GM21447 (cell line): ENCODE measurements at regions not wholly inside any gene's neighbourhood (a gene's known extent, or its start where the extent isn't known, plus 50 kb on each side); places are given as distances from the start of the nearest gene placed in this dataset.
"Not testable (repeated sequence)": the region's sequence is repeated elsewhere in the genome, so short reads cannot be mapped to it uniquely, and the experiment has no call there.

ENCODE experiments used
- ATAC-seq: cut with Tn5 transposase; IDR thresholded peaks from one replicate; pipeline ENCODE4 v1.9.1; 2021; ENCODE audit not compliant: unreplicated experiment

GRCh38 chr10:4243651-4244050 is 458.6 kb upstream of the KLF6 start:
- no peak for ATAC-seq

- no peak for ATAC-seq
These were observed 458.2 kb upstream of the KLF6 start for GRCh38 chr10:4243169-4243568.

- no peak for ATAC-seq
These were observed 457.6 kb upstream of the KLF6 start for GRCh38 chr10:4242561-4243035.

- ATAC-seq: no peak
These were observed 456.8 kb upstream of the KLF6 start for GRCh38 chr10:4241724-4242345.

- no peak for ATAC-seq
These were observed 455.7 kb upstream of the KLF6 start for GRCh38 chr10:4240608-4241197.

- no peak for ATAC-seq
These were observed 454.2 kb upstream of the KLF6 start for GRCh38 chr10:4239186-4239585.

GRCh38 chr10:4236905-4237304 is 451.9 kb upstream of the KLF6 start:
- not testable (repeated sequence) for ATAC-seq

GRCh38 chr10:4234661-4235060 is 449.7 kb upstream of the KLF6 start:
- ATAC-seq: no peak

- no peak for ATAC-seq
These were observed 446.4 kb upstream of the KLF6 start for GRCh38 chr10:4231439-4231838.

- no peak for ATAC-seq
These were observed 445.0 kb upstream of the KLF6 start for GRCh38 chr10:4230036-4230435.

- no peak for ATAC-seq
These were observed 444.1 kb upstream of the KLF6 start for GRCh38 chr10:4229106-4229505.

- ATAC-seq: no peak
These were observed 442.6 kb upstream of the KLF6 start for GRCh38 chr10:4227586-4227985.

GRCh38 chr10:4226941-4227540 is 442.0 kb upstream of the KLF6 start:
- no peak for ATAC-seq

GRCh38 chr10:4224178-4224577 is 439.2 kb upstream of the KLF6 start:
- no peak for ATAC-seq

GRCh38 chr10:4221310-4221709 is 436.3 kb upstream of the KLF6 start:
- ATAC-seq: not testable (repeated sequence)

- no peak for ATAC-seq
These were observed 434.9 kb upstream of the KLF6 start for GRCh38 chr10:4219901-4220300.

GRCh38 chr10:4217653-4218052 is 432.6 kb upstream of the KLF6 start:
- no peak for ATAC-seq

- ATAC-seq: no peak
These were observed 432.2 kb upstream of the KLF6 start for GRCh38 chr10:4217187-4217586.

GRCh38 chr10:4216726-4217125 is 431.7 kb upstream of the KLF6 start:
- ATAC-seq: no peak

GRCh38 chr10:4215963-4216575 is 431.1 kb upstream of the KLF6 start:
- ATAC-seq: no peak

GRCh38 chr10:4215485-4215884 is 430.5 kb upstream of the KLF6 start:
- no peak for ATAC-seq

GRCh38 chr10:4214908-4215307 is 429.9 kb upstream of the KLF6 start:
- no peak for ATAC-seq
